ENCODE measurements at regions not wholly inside any gene's neighbourhood (a gene's known extent, or its start where the extent isn't known, plus 50 kb on each side); places are given as distances from the start of the nearest gene placed in this dataset.

GRCh38 chrX:39204945-39205344 is 403.7 kb downstream of the MID1IP1 start:
- WGBS (ENCODE audit: low lambda C conversion rate): 29% methylated on average over 1 of the region's 1 CpG
- DNase-seq: no peak
- H3K79me2 ChIP-seq (ENCODE audit: insufficient read depth): no peaks in the 10 kb centered on the region

DNA sequence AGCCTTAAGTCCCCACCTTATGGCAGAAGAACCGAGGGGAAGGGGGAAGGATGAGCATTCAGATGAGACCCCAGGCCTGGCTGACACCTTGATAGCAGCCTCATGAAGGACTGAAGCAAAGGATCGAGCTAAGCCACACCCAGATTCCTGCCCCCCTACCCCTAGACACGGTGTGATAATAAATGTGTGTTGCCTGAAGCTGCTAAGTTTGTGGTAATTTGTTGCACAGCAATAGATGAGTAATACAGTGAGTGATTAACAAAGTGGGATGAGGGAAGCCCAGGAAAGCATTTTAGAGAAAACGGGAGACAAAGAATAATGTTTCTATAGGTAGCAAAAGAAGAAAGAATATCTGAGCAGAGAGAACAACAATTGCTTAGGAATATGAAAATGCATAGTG is 404.2 kb downstream of the MID1IP1 start:
- 19% methylated on average over 4 of the region's 4 CpGs for WGBS (ENCODE audit: low lambda C conversion rate)
- no peak overlapping the region for H3K4me3 ChIP-seq (ENCODE audit: low read depth in 2 of 2, low read length in 1 of 2)
- H3K27me3 ChIP-seq (ENCODE audit: insufficient read depth): peaks cover 5% of the 10 kb centered on the region; the same call in 1 of the 2 replicates
- DNase-seq: no peak
- no peaks in the 10 kb centered on the region for H3F3A ChIP-seq (replicated peaks; ENCODE audit: insufficient read depth)
- H3K9me3 ChIP-seq: no peaks in the 10 kb centered on the region
- no peak overlapping the region for H3K9ac ChIP-seq
- H2AFZ ChIP-seq (ENCODE audit: low read depth): no peak overlapping the region
- H3K9me2 ChIP-seq: no peaks in the 10 kb centered on the region
- no peaks in the 10 kb centered on the region for H3K36me3 ChIP-seq (replicated peaks in 1 of 2; ENCODE audit: control insufficient read depth in 1 of 2, insufficient read depth in 2 of 2, low read length in 1 of 2)
- ChIA-PET POLR2A (no interaction called here), CTCF (no interaction called here)
- no peaks in the 10 kb centered on the region for H3K79me2 ChIP-seq (ENCODE audit: insufficient read depth)
- no peak overlapping the region for H3K27ac ChIP-seq (ENCODE audit: low read depth in 2 of 2, low read length in 1 of 2)
- no peak for TF ChIP-seq MEF2A (IDR thresholded peaks at IDR 0.05; ENCODE audit: borderline replicate concordance, low read depth)
- no peak for TF ChIP-seq JUND (IDR thresholded peaks at IDR 0.05)
- TF ChIP-seq, protein P1, sequence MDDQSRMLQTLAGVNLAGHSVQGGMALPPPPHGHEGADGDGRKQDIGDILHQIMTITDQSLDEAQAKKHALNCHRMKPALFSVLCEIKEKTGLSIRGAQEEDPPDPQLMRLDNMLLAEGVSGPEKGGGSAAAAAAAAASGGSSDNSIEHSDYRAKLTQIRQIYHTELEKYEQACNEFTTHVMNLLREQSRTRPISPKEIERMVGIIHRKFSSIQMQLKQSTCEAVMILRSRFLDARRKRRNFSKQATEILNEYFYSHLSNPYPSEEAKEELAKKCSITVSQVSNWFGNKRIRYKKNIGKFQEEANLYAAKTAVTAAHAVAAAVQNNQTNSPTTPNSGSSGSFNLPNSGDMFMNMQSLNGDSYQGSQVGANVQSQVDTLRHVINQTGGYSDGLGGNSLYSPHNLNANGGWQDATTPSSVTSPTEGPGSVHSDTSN (IDR thresholded peaks at IDR 0.05): no peak
- no peak for TF ChIP-seq ELF1 (IDR thresholded peaks at IDR 0.05)
- no peak overlapping the region for H3K4me2 ChIP-seq
- H3K4me1 ChIP-seq (ENCODE audit: control insufficient read depth in 1 of 2, insufficient read depth in 2 of 2, low read depth in 1 of 2, low read length in 1 of 2): no peaks in the 10 kb centered on the region
- no peaks in the 10 kb centered on the region for H4K20me1 ChIP-seq (ENCODE audit: insufficient read depth)

More at GRCh38 chrX:39204945-39205344, 403.7 kb downstream of the MID1IP1 start:
- Histone ChIP-seq H3K27me3 (ENCODE audit: insufficient read depth) (peaks cover 5% of the 10 kb centered on the region; the same call in 1 of the 2 replicates), H3K27ac (ENCODE audit: low read depth in 2 of 2, low read length in 1 of 2) (no peak overlapping the region), H3K9me2 (no peaks in the 10 kb centered on the region), H3K4me2 (no peak overlapping the region), H3K4me1 (ENCODE audit: control insufficient read depth in 1 of 2, insufficient read depth in 2 of 2, low read depth in 1 of 2, low read length in 1 of 2) (no peaks in the 10 kb centered on the region), H4K20me1 (ENCODE audit: insufficient read depth) (no peaks in the 10 kb centered on the region), H2AFZ (ENCODE audit: low read depth) (no peak overlapping the region), H3K4me3 (ENCODE audit: low read depth in 2 of 2, low read length in 1 of 2) (no peak overlapping the region), H3K9me3 (no peaks in the 10 kb centered on the region), H3K36me3 (replicated peaks in 1 of 2; ENCODE audit: control insufficient read depth in 1 of 2, insufficient read depth in 2 of 2, low read length in 1 of 2) (no peaks in the 10 kb centered on the region), H3F3A (replicated peaks; ENCODE audit: insufficient read depth) (no peaks in the 10 kb centered on the region), H3K9ac (no peak overlapping the region)
- TF ChIP-seq TCF12 (IDR thresholded peaks at IDR 0.05): no peak
- no peak for TF ChIP-seq USF1 (IDR thresholded peaks at IDR 0.05; ENCODE audit: borderline replicate concordance, low read depth)
- no peak for TF ChIP-seq FOSL2 (IDR thresholded peaks at IDR 0.05; ENCODE audit: borderline replicate concordance, low read depth)
- TF ChIP-seq TAF1 (IDR thresholded peaks at IDR 0.05; ENCODE audit: borderline replicate concordance, low read depth, low read length): no peak
- TF ChIP-seq RAD21 (IDR thresholded peaks at IDR 0.05; ENCODE audit: low read length): no peak
- TF ChIP-seq NRF1 (IDR thresholded peaks at IDR 0.05; ENCODE audit: low read depth, low read length): no peak
- ChIA-PET CTCF (no interaction called here), POLR2A (no interaction called here)

DNA sequence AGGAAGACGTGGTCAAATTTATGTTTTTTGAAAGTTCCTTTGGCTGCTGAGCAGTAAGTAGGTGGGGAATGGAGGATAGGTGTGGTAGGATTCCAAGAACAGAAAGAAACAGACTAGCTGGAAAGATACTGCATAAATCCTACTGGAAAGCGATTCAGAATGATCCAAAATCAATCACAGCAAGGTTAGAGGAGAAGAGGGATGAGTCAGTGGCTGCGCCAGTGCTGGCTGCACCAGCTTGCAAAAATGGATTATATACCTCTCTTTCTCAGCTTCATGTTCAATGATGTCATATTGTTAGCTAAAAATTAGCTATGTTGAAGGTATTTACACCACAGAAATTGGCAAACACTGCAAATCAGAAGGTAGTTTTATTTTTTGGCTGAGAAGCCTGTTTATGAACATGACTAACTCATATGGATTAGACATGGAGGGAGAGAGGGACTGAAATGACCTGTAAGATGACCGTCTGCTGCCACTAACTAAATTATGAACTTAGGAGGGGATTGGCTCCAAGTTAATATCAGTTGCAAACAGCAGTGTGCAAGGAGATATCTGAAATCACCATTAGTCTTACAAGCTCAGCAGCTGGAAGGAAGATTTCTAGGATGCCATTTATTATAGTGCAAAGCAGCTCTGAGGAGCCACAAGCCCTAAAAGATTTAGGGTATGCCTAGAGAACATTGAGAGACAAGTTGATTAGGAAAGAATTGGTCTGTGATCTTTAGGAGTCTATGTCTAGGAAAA is 405.3 kb downstream of the MID1IP1 start:
- no peak for DNase-seq
- no peaks in the 10 kb centered on the region for H3K79me2 ChIP-seq (ENCODE audit: insufficient read depth)
- ChIA-PET CTCF (no interaction called here), POLR2A (no interaction called here)
- no peak overlapping the region for H3K4me3 ChIP-seq (ENCODE audit: low read depth in 2 of 2, low read length in 1 of 2)
- H3K27ac ChIP-seq (ENCODE audit: low read depth in 2 of 2, low read length in 1 of 2): no peak overlapping the region
- H3K9ac ChIP-seq: no peak overlapping the region
- peaks cover 5% of the 10 kb centered on the region; the same call in 1 of the 2 replicates for H3K27me3 ChIP-seq (ENCODE audit: insufficient read depth)
- no peaks in the 10 kb centered on the region for H3K9me2 ChIP-seq
- no peak overlapping the region for H2AFZ ChIP-seq (ENCODE audit: low read depth)
- no peaks in the 10 kb centered on the region for H3F3A ChIP-seq (replicated peaks; ENCODE audit: insufficient read depth)
- H3K4me1 ChIP-seq (ENCODE audit: control insufficient read depth in 1 of 2, insufficient read depth in 2 of 2, low read depth in 1 of 2, low read length in 1 of 2): no peaks in the 10 kb centered on the region
- H3K9me3 ChIP-seq: no peaks in the 10 kb centered on the region
- no peaks in the 10 kb centered on the region for H3K36me3 ChIP-seq (replicated peaks in 1 of 2; ENCODE audit: control insufficient read depth in 1 of 2, insufficient read depth in 2 of 2, low read length in 1 of 2)
- no peak overlapping the region for H3K4me2 ChIP-seq
- 20% methylated on average over 4 of the region's 4 CpGs for WGBS (ENCODE audit: low lambda C conversion rate)
- H4K20me1 ChIP-seq (ENCODE audit: insufficient read depth): no peaks in the 10 kb centered on the region
- TF ChIP-seq, protein P2, sequence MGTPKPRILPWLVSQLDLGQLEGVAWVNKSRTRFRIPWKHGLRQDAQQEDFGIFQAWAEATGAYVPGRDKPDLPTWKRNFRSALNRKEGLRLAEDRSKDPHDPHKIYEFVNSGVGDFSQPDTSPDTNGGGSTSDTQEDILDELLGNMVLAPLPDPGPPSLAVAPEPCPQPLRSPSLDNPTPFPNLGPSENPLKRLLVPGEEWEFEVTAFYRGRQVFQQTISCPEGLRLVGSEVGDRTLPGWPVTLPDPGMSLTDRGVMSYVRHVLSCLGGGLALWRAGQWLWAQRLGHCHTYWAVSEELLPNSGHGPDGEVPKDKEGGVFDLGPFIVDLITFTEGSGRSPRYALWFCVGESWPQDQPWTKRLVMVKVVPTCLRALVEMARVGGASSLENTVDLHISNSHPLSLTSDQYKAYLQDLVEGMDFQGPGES (IDR thresholded peaks at IDR 0.05; ENCODE audit: low read depth, low read length): no peak
- no peak for TF ChIP-seq EZH2phosphoT487 (IDR thresholded peaks at IDR 0.05; ENCODE audit: borderline replicate concordance, low read depth)
- TF ChIP-seq FOSL2 (IDR thresholded peaks at IDR 0.05; ENCODE audit: borderline replicate concordance, low read depth): no peak
- no peak for TF ChIP-seq GABPA (IDR thresholded peaks at IDR 0.05; ENCODE audit: low read depth)
- no peak for TF ChIP-seq MEF2A (IDR thresholded peaks at IDR 0.05; ENCODE audit: borderline replicate concordance, low read depth)
- TF ChIP-seq SIN3A (IDR thresholded peaks at IDR 0.05; ENCODE audit: borderline replicate concordance, low read depth, low read length): no peak
- no peak for TF ChIP-seq FOXJ3 (CRISPR knock-in tag; IDR thresholded peaks at IDR 0.05)
- TF ChIP-seq NFIC (IDR thresholded peaks at IDR 0.05; ENCODE audit: borderline replicate concordance): no peak
- TF ChIP-seq EP300 (IDR thresholded peaks at IDR 0.05; ENCODE audit: borderline replicate concordance in 1 of 2, low read depth in 1 of 2, low read length in 1 of 2): no peak
- no peak for TF ChIP-seq ELF1 (IDR thresholded peaks at IDR 0.05)
- no peak for TF ChIP-seq MXI1 (IDR thresholded peaks at IDR 0.05; ENCODE audit: low read depth, low read length)
- no peak for TF ChIP-seq RFX5 (IDR thresholded peaks at IDR 0.05; ENCODE audit: low read length)
- no peak for TF ChIP-seq TEAD4 (IDR thresholded peaks at IDR 0.05; ENCODE audit: borderline replicate concordance, insufficient read depth)
